PC-3 (cell line): ENCODE measurements at regions not wholly inside any gene's neighbourhood (a gene's known extent, or its start where the extent isn't known, plus 50 kb on each side); places are given as distances from the start of the nearest gene placed in this dataset.
A peak's percentile ranks its signal among the peaks of the same experiment; 100 is the strongest.

Source experiments
- ATAC-seq: fragments of 200-7000 bp; cut with Tn5 transposase; 2 replicates; pipeline ENCODE4 v1.9.1; 2020; ENCODE audit warnings: mild to moderate bottlenecking, moderate library complexity
- BruUV-seq: library from RNA; stranded (reverse); fragments of 400-500 nt; replicated peaks from 2 replicates; lab custom pipeline; 2021; lab: Mats Ljungman, UMichigan
- CTCF ChIA-PET: fragments of 300-600 bp; sonication (Branson Sonifier 250); formaldehyde crosslinking; loops from one replicate; lab custom pipeline; 2022; ENCODE audit warnings: antibody characterized with exemption; lab: Charles Lee
- POLR2A ChIA-PET: fragments of 300-600 bp; sonication (Branson Sonifier 250); formaldehyde crosslinking; loops from one replicate; lab custom pipeline; 2022; ENCODE audit warnings: antibody characterized with exemption; ENCODE audit not compliant: unreplicated experiment; lab: Charles Lee
- DNase-seq: peaks from one replicate; pipeline ENCODE4 v3.0.0-alpha.2; 2015
- H2AFZ ChIP-seq: fragments of 300-600 bp; sonication (generic); 2 replicates; pipeline ENCODE4 v1.6.0; 2016; ENCODE audit warnings: antibody characterized with exemption, low read length
- H3F3A ChIP-seq: fragments of 300-600 bp; sonication (generic); one replicate; pipeline ENCODE4 v1.6.0; 2017; ENCODE audit warnings: antibody characterized with exemption, low read length, control low read depth, mild to moderate bottlenecking; ENCODE audit not compliant: unreplicated experiment
- H3K27ac ChIP-seq: fragments of 300-600 bp; sonication (generic); 2 replicates; pipeline ENCODE4 v1.5.1; 2016; ENCODE audit warnings: mild to moderate bottlenecking, low read length
- H3K27me3 ChIP-seq: fragments of 300-600 bp; sonication (generic); 2 replicates; pipeline ENCODE4 v1.6.1; 2016; ENCODE audit warnings: low read length, mixed read lengths
- H3K36me3 ChIP-seq: fragments of 300-600 bp; sonication (generic); 2 replicates; pipeline ENCODE4 v1.6.1; 2016; ENCODE audit warnings: low read depth, mixed run types, low read length, mixed read lengths
- H3K4me1 ChIP-seq: fragments of 300-600 bp; sonication (generic); 2 replicates; pipeline ENCODE4 v1.5.1; 2016; ENCODE audit warnings: low read length; ENCODE audit not compliant: insufficient read depth
- H3K4me2 ChIP-seq: fragments of 300-600 bp; sonication (generic); 2 replicates; pipeline ENCODE4 v1.6.0; 2016; ENCODE audit warnings: low read length
- H3K4me3 ChIP-seq: fragments of 300-600 bp; sonication (generic); 2 replicates; pipeline ENCODE4 v1.5.1; 2016; ENCODE audit warnings: mild to moderate bottlenecking, low read length, mixed read lengths
- H3K79me2 ChIP-seq: fragments of 300-600 bp; sonication (generic); 2 replicates; pipeline ENCODE4 v1.6.1; 2017; ENCODE audit warnings: low read length, mixed read lengths
- H3K9ac ChIP-seq: fragments of 300-600 bp; sonication (generic); 2 replicates; pipeline ENCODE4 v1.6.0; 2016; ENCODE audit warnings: mild to moderate bottlenecking, low read length
- H3K9me2 ChIP-seq: fragments of 300-600 bp; sonication (generic); replicated peaks from 2 replicates; pipeline ENCODE4 v1.6.1; 2016; ENCODE audit warnings: mixed run types, low read length, mixed read lengths
- H3K9me3 ChIP-seq: fragments of 300-600 bp; sonication (generic); 2 replicates; pipeline ENCODE4 v1.6.1; 2016; ENCODE audit warnings: low read length, mixed read lengths
- H4K20me1 ChIP-seq: fragments of 300-600 bp; sonication (generic); 2 replicates; pipeline ENCODE4 v1.6.1; 2016; ENCODE audit warnings: low read length, mixed read lengths
- CTCF ChIP-seq: fragments of 300-600 bp; sonication (generic); conservative IDR thresholded peaks from 2 replicates; pipeline ENCODE4 v1.5.1; 2017; ENCODE audit warnings: antibody characterized with exemption, low read depth, mild to moderate bottlenecking, low read length
- EZH2 ChIP-seq: fragments of 300-600 bp; sonication (generic); IDR thresholded peaks from one replicate; pipeline ENCODE4 v1.6.1; 2017; ENCODE audit warnings: antibody characterized with exemption, mild to moderate bottlenecking, low read length; ENCODE audit not compliant: unreplicated experiment
- EZH2phosphoT487 ChIP-seq: fragments of 300-600 bp; sonication (generic); IDR thresholded peaks from 2 replicates; pipeline ENCODE4 v1.6.1; 2018; ENCODE audit warnings: mild to moderate bottlenecking, antibody characterized with exemption, low read length, borderline replicate concordance
- intact Hi-C: fragments of 100-400 bp; cut with micrococcal nuclease; formaldehyde crosslinking; loops from 2 replicates; pipeline ENCODE4 v1.9.0; 2023

GRCh38 chr9:28396058-28396457 lies 822.8 kb upstream of the C9orf72 start:
- no peak overlapping the region for H3K9ac ChIP-seq
- no peaks in the 10 kb centered on the region for H3F3A ChIP-seq
- H3K9me2 ChIP-seq = no peaks in the 10 kb centered on the region
- H3K4me1 ChIP-seq = no peaks in the 10 kb centered on the region
- no peak overlapping the region for H3K4me2 ChIP-seq
- CTCF ChIA-PET = no interaction called here
- no TSS peak for BruUV-seq
- H3K9me3 ChIP-seq = no peaks in the 10 kb centered on the region
- H3K36me3 ChIP-seq = no peaks in the 10 kb centered on the region
- DNase-seq (peak; percentile 15), ATAC-seq (peak; percentile 93)
- H2AFZ ChIP-seq = no peak overlapping the region
- TF ChIP-seq EZH2phosphoT487 = no peak
- no peaks in the 10 kb centered on the region for H3K79me2 ChIP-seq
- no peak overlapping the region for H3K4me3 ChIP-seq
- POLR2A ChIA-PET = no interaction called here
- no peak overlapping the region for H3K27ac ChIP-seq
- H4K20me1 ChIP-seq = no peaks in the 10 kb centered on the region
- no peaks in the 10 kb centered on the region for H3K27me3 ChIP-seq
- intact Hi-C loops = no loop called here

GRCh38 chr9:28407351-28407750 lies 834.1 kb upstream of the C9orf72 start:
- Histone ChIP-seq H3K79me2 (no peaks in the 10 kb centered on the region), H3F3A (no peaks in the 10 kb centered on the region), H3K4me1 (no peaks in the 10 kb centered on the region), H3K4me3 (no peak overlapping the region), H2AFZ (no peak overlapping the region), H3K27me3 (0 out of 2 replicates have a peak, but pooled peaks cover 3% of the 10 kb centered on the region), H3K9me2 (no peaks in the 10 kb centered on the region), H3K36me3 (no peaks in the 10 kb centered on the region), H4K20me1 (no peaks in the 10 kb centered on the region), H3K4me2 (no peak overlapping the region), H3K9me3 (no peaks in the 10 kb centered on the region), H3K27ac (no peak overlapping the region), H3K9ac (no peak overlapping the region)
- POLR2A ChIA-PET = no interaction called here
- BruUV-seq = no TSS peak
- intact Hi-C loops = no loop called here
- CTCF ChIA-PET = no interaction called here
- TF ChIP-seq CTCF = no peak
- no peak for TF ChIP-seq EZH2
- no peak for TF ChIP-seq EZH2phosphoT487
- DNase-seq (no peak), ATAC-seq (no peak)

- DNase-seq = no peak
These were observed 836.6 kb upstream of the C9orf72 start for GRCh38 chr9:28409919-28410318.

More at GRCh38 chr9:28409919-28410318, 836.6 kb upstream of the C9orf72 start:
- Histone ChIP-seq H3K9ac (no peak overlapping the region), H3K27ac (no peak overlapping the region), H4K20me1 (no peaks in the 10 kb centered on the region), H3K27me3 (no peaks in the 10 kb centered on the region), H3K9me3 (no peaks in the 10 kb centered on the region), H3K79me2 (no peaks in the 10 kb centered on the region), H2AFZ (no peak overlapping the region), H3K9me2 (no peaks in the 10 kb centered on the region), H3K4me2 (no peak overlapping the region), H3K4me3 (no peak overlapping the region), H3K36me3 (no peaks in the 10 kb centered on the region), H3F3A (no peaks in the 10 kb centered on the region), H3K4me1 (no peaks in the 10 kb centered on the region)
- no peak for TF ChIP-seq CTCF
- no peak for TF ChIP-seq EZH2phosphoT487
- no peak for TF ChIP-seq EZH2
- intact Hi-C loops = no loop called here
- no TSS peak for BruUV-seq
- ChIA-PET POLR2A (no interaction called here), CTCF (no interaction called here)
- ATAC-seq = no peak
